AG08396 (cell line): ENCODE measurements at regions not wholly inside any gene's neighbourhood (a gene's known extent, or its start where the extent isn't known, plus 50 kb on each side); places are given as distances from the start of the nearest gene placed in this dataset.
"Not testable (repeated sequence)": the region's sequence is repeated elsewhere in the genome, so short reads cannot be mapped to it uniquely, and the experiment has no call there.

ENCODE experiments used
- DNase-seq: peaks from one replicate; pipeline ENCODE4 v3.0.0; 2012; ENCODE audit warnings: low spot score, mixed read lengths

DNA sequence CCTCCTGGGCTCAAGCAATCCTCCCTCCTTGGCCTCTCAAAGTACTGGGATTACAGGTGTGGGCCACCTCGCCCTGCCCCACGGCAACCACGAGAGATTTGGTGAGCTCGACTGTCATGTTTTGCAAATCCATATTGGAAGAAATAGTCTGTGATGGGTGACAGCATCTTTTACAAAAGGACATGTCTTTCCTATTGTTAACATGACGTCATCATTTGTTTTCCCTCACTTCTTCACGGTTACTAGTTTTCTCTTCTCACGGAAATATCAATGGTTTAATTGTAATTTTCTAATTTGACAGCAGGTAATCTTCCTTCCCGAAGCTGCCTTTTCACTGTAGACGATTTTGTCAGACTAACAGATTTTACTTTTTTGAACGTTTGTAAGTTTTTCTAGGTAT is 110.8 kb upstream of the GREM2 start:
- no peak for DNase-seq

DNA sequence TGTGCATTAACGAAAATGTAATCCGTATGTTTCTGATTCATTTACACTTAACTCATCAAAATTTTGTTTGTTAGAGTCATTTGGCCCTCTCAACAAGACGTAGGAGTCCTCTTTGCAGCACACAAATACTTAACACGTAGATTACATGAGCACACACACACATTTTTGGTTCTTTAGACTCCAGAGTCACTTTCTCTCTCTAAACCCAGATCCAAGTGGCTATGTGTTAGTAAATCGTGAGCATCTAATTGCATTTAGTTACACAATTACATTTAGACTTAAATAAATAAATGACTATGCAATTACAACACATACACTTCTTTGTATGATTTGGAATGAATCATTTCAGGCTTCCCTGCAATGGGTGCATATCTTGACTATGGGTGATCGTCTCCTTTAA is 109.0 kb upstream of the GREM2 start:
- no peak for DNase-seq

GRCh38 chr1:240719953-240720700 is 108.2 kb upstream of the GREM2 start:
- no peak for DNase-seq

DNA sequence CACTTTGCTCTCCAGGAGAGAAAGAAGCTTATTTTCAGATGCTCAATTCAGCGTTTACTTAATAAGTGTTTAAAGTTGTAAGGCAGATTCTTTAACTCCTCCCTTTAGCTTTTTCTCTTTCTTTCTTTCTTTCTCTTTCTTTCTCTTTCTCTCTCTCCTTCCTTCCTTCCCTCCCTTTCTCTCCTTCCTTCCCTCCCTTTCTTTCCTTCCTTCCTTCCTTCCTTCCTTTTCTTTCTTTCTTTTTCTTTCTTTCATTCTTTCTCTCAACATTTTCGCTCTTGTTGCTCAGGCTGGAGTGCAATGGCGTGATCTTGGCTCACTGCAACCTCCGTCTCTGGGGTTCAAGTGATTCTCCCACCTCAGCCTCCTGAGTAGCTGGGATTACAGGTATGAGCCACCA is 104.6 kb upstream of the GREM2 start:
- not testable (repeated sequence) for DNase-seq

DNA sequence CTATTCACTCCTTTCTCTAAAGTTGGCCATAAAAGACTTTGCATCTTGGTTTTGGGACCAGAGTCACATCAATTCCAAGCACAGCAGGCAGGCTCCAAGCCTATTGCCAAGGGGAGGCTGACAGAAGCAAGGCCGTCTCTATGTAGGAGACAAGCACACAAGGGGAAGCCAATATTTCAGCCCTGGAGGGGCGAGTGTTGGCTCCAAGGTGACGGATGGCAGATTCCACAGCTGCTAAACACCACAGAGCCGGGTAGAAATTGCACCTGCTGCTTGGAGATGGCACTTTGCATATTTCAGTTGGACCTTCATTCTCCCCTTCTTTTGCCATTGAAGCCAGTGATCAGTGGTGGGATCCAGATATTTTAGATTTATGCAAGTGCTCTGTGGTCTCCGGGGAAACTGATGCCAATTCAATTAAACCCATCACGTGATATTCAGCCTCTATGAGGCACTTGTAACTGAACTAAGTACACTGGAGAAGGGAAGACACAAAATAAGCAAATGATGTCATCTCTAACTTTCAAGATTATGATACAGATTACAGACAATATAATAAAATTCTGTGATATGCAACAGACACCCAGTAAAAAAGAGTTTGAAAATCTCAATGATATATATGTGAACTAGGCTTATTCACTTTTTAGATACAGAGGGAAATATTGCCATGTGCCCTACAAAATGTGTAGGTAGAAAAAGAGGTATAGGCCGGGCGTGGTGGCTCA is 102.8 kb upstream of the GREM2 start:
- DNase-seq, result no peak

- no peak for DNase-seq
These were observed 100.2 kb upstream of the GREM2 start for GRCh38 chr1:240712014-240712731.

- no peak for DNase-seq
These were observed 99.1 kb upstream of the GREM2 start for GRCh38 chr1:240711020-240711419.

DNA sequence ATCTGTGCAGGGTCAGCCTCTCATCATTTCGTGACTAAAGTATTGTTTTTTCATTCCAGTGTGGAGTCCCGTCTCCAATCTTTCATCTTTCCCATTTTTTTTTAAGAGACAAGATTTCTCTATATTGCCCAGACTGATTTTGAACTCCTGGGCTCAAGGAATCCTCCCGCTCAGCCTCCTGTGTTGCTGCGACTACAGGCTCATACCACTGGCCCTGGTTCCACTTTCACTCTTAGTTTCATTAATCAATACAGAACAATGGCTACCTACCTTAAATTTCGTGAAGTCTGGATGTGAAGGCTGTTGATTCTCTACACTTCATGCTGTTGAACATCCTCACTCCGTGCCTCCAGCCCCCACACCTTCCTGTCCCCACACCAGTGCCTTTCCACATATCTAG is 97.7 kb upstream of the GREM2 start:
- no peak for DNase-seq

DNA sequence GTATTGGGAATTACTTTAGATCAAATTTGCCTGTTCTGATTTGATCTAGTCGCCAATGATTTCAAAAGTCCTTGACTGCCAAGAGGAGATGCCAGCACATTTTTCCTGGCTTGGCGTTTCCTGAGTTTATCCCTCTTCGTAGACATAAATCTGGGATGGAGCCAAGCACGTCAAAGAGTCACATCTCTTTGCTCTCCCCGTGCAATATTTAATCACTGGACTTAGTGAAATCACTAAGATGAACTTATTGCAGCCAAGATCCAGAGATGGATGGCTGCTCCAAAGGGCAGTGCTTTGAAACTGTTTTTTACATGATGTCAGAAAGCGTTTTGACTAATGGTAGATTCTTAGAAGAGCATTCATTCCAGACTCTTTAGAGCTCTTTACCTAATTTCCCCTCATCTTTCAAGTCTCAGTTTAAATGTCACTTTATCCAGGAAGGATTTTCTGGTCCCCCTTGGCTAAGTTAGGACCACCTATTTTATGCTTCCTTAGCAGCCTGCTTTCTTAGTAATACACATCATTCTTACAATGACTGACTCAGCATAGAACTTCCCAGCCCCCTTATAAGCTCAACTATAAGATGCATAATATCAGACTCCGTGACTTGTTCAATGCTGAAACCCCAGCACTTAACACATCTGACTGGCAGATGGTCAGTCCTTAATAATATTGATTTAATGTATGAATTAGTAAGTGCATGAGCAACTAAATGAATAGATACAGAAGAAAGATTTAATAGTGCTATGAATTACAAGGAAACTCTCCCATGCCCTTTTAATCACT is 94.4 kb upstream of the GREM2 start:
- no peak for DNase-seq

DNA sequence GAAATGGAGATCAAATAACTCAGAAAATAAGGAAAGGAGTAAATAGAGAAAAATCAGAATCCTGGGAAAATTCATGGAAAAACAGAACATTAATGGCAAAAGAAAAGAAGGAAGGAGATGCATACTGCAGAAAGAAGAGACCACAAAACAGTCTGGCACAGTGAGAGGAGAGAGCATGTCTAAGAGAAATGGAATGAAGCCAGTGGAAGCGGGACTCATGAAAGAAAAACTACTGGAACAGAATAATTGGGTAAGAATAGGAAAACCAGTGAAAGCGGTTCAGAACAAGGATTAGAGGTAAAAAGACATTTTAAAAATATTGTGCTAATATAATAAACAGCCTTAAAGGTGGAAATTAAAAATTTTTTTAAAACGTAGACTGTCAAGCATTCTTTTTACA is 93.6 kb upstream of the GREM2 start:
- DNase-seq, result peak; percentile 30

DNA sequence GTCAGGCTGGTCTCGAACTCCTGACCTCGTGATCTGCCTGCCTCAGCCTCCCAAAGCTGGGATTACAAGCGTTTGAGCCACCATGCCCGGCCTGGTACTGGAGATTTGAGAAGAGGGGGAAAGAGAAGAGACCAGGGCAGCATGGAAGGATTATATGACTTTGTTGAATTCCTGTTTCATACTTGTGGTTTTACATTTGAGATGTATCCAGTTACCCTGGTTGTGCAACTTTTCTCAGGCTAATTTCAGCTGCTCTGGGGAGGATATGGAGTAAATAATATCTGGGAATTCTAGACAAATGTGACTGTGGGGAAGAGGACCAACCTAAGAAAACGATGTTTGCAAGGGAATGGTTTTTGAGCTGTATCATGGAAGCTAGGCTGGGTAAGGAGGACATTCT is 89.5 kb upstream of the GREM2 start:
- peak; percentile 62 for DNase-seq

DNA sequence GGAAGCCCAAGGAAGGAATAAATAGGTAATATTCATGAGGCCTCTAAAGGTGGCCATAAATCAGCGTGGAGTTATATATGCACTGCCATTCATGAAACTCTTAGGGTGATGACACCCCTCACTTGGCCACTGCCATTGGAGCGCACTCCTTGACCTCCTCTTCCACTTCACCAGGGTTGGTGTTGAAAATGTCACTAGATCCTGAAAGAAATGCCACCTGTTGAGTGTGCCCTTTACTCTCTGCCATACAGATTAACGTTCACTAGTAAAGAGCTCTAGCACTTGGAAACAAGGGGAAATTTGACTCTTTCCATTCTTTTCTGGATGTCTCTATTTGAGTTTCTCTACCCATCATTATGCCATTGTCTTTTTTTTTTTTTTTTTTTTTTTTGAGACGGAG is 83.5 kb upstream of the GREM2 start:
- DNase-seq, result no peak

DNA sequence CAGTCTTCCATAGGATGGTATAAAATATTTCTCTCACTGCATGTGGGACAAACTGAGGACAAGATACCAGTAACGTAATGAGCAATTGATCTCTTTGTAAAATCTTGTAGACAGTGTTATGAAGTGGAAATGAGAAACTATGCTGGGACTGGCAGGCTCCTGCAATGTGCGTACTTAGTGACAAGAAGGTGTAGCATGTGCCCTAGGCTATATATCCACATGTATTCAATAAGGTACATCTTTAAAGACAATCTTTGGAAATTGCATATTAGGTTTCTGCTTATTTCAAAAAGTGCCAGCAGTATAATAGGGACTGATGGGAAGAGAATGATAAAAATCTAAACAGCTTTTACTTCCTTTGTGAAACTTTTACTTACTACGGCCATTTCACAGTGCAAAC is 81.9 kb upstream of the GREM2 start:
- no peak for DNase-seq

DNA sequence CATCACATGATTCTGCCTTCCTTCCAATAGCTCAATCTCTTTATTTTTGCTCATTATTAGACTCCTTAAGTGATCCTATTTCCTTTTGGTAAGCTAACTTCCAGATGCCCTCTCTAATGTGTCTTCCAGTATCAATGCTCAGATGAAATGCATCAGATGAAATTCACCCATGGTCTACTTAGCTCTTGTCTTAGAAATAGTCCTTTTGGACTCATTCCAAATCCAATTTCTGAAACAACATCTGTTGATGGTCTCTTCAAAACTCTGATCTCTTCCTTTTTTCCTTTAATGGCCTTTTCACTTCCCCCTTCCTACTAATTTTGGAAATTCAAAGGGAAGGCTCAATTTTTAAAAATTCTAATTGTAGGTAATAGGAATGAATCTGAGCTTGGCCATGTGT is 81.1 kb upstream of the GREM2 start:
- DNase-seq, result no peak

- peak; percentile 63 for DNase-seq
These were observed 80.2 kb upstream of the GREM2 start for GRCh38 chr1:240691909-240692705.

GRCh38 chr1:240691501-240691900 is 79.5 kb upstream of the GREM2 start:
- no peak for DNase-seq

- no peak for DNase-seq
These were observed 75.9 kb upstream of the GREM2 start for GRCh38 chr1:240687820-240688219.

DNA sequence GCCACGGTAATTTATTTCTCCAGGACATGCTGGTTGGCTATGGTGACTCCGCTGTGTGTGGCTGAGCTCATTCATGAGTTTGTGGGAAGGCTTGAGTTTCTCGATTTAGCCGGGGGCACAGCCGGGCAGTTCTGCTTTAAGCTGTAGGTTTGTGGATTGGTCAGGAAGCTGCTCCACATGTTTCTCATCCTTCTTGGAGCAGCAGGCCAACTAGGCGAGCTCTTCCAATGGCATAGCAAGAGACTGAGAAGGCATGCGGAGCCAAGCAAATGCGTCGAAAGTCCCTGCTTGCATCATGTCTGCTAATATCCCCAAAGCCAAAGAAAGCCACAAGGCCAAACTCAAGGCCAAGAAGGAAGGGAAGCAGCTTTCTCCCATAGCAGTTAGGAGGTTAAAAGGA is 71.6 kb upstream of the GREM2 start:
- no peak for DNase-seq

DNA sequence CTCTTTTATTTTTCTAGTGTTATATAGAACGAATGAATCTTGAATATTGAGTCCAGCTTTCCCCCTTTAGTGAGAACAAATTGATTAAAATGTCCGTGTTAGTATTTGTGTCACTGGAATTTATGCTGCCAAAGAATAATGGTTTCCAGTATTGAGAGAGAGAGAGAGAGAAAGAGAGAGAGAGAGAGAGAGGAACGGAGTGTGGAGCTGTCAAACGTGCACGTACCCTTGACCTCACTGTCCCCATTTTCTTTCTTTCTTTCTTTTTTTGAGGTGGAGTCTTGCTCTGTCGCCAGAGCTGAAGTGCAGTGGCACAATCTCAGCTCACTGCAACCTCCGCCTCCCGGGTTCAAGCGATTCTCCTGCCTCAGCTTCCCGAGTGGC is 70.9 kb upstream of the GREM2 start:
- no peak for DNase-seq

DNA sequence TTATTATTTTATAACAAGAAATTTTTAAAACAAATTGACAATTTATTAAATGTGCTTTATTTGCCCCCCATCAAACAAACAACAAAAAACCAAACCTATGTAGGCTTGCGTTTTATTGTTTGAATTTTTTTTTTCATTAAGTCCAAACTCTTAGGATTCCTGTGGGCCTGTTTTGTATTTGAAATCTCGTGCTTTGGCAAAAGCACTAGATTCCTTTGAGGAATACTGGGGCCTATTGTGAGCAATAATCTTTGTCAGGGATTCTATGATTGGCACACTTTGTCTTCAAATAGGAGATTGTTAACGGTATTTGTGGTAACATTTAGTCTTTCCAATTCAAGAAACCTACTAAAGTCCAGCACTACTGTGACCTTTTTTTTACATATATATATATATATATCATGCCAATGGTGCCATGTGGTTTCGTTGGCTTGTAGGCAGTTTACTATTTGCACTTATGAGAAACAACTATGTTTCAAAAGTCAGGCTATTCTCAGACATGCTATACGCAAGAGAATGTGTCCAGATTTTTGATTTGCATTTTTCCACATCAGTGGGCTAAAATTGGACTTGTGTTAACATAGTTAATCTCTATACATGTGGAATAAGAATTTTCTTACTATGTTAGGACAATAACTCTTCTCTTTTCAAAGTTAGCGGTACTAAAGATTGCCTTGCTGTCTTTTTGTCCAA is 70.4 kb upstream of the GREM2 start:
- DNase-seq, result no peak
